HG03558 (cell line): ENCODE measurements at regions not wholly inside any gene's neighbourhood (a gene's known extent, or its start where the extent isn't known, plus 50 kb on each side); places are given as distances from the start of the nearest gene placed in this dataset.
"Not testable (repeated sequence)": the region's sequence is repeated elsewhere in the genome, so short reads cannot be mapped to it uniquely, and the experiment has no call there.

Source experiments
- ATAC-seq: cut with Tn5 transposase; IDR thresholded peaks from one replicate; pipeline ENCODE4 v1.9.1; 2021; ENCODE audit warnings: moderate number of reproducible peaks; ENCODE audit not compliant: unreplicated experiment; ENCODE audit errors: extremely low read depth

- no peak for ATAC-seq
Observed at GRCh38 chr16:56029026-56029425, 153.9 kb upstream of the CES5A start.

DNA sequence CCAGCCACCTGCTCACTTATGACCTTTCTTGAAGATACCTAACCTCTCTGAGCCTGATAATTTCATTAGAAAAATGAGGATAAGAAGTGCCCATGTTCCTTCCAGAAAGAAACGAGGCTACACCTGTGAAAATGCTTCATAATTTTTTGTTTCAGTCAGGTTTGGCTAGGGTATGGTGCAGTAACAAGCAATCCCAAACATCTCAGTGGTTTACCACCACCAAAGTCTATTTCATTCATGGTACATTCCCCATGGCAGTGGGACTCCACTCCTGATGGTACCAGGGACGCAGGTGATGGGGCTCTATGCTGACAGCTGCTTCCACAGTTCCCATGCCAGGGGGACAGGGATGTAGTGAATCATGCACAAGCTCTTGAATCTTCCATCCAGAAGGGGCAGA, 147.6 kb upstream of the CES5A start:
- no peak for ATAC-seq

GRCh38 chr16:56019274-56019673, 144.1 kb upstream of the CES5A start:
- ATAC-seq, result no peak

GRCh38 chr16:56013962-56014552, 138.9 kb upstream of the CES5A start:
- ATAC-seq, result no peak

GRCh38 chr16:56012482-56012811, 137.3 kb upstream of the CES5A start:
- no peak for ATAC-seq

DNA sequence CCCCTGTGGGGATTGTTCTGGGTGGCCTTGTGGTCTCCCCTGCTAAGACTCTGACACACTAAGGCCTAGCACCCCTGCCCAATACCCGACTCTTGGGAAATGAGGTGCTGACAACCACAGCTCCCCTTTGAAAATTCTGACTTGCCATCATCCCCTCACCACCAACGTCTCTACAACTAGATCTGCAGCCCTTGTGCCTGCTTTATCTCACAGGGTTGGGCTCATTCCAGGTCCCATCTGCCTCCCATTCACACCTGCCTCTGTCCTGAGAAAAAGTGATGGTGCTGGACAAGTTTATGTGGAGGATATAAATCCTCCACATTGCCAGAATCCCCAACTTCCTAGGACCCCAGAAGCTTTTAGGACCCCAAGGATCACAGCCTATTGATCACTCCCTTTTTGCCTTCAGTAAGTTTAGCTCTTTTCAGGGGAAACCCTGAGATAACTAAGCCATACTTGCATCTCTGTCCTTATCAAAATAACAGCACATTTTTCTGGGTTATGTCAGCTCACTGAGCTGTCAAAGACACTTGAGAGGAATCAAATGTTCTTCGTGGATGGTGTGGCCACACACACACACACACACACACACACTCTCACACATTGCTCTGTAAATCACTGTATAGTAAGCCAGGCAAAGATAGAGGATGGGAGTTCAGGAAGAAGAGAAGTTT, 136.8 kb upstream of the CES5A start:
- ATAC-seq, result no peak

DNA sequence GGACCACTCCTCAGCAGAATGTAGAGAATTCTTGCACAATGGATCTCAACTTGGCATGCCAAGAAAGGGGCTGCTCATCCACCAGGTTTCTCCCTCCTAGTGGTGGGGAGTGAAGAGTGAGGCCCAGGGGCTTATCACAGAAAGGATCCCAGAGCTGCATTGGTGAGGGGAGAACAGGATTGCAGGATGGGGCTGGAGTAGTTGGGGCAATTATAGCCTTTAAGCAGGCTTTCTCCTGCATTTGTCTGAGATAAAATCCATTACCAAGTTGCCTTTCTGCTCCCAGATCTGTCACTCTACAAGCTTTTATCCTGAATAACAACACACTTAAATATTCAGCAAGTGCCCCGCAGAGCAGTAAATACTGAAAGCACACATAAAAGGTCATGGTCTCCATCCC, 130.8 kb upstream of the CES5A start:
- no peak for ATAC-seq

DNA sequence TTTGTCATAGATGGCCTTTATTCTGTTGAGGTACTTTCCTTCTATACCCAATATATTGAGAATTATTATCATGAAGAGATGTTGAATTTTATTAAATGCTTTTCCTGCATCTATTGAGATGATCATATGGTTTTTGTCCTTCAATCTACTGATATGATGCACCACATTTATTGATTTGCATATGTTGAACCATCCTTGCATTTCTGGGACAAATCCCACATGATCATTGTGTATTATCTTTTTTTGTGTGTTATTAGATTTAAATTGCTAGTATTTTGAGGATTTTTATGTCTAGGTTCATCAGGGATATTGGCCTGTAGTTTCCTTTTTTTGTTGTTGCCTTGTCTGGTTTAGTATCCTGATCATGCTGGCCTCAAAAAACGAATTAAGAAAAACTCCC, 124.5 kb upstream of the CES5A start:
- ATAC-seq, result no peak

- ATAC-seq, result no peak
Observed at GRCh38 chr16:55993088-55993487, 117.9 kb upstream of the CES5A start.

DNA sequence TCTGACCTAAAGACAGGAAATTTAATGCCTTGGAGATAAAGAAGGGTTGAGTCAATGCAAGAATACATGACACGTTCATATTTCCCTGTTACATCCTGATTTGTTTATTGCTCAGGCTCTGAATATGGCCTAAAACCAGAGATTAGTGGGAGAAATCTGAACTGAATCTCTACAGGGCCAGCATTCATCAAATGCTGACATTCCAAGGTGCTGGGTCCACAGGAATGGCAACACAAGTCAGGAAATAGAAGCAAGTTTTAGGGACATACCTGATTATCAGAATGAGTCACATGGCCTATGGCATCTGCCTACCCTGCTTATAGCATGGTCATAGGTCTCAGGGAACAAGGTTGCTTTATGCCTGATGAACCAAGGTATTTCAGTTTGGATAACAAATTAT, 117.4 kb upstream of the CES5A start:
- no peak for ATAC-seq

GRCh38 chr16:55991843-55992242, 116.7 kb upstream of the CES5A start:
- ATAC-seq, result no peak

DNA sequence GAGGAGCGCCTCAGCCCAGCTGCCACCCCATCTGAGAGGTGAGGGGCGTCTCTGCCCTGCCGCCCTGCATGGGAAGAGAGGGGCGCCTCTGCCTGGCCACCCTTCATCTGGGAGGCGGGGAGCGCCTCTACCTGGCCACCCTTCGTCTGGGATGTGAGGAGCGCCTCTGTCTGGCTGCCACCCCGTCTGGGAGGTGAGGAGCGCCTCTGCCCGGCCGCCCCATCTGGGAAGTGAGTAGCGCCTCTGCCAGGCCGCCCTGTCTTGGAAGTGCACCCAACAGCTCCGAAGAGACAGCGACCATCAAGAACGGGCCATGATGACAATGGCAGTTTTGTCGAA, 114.4 kb upstream of the CES5A start:
- ATAC-seq, result no peak

DNA sequence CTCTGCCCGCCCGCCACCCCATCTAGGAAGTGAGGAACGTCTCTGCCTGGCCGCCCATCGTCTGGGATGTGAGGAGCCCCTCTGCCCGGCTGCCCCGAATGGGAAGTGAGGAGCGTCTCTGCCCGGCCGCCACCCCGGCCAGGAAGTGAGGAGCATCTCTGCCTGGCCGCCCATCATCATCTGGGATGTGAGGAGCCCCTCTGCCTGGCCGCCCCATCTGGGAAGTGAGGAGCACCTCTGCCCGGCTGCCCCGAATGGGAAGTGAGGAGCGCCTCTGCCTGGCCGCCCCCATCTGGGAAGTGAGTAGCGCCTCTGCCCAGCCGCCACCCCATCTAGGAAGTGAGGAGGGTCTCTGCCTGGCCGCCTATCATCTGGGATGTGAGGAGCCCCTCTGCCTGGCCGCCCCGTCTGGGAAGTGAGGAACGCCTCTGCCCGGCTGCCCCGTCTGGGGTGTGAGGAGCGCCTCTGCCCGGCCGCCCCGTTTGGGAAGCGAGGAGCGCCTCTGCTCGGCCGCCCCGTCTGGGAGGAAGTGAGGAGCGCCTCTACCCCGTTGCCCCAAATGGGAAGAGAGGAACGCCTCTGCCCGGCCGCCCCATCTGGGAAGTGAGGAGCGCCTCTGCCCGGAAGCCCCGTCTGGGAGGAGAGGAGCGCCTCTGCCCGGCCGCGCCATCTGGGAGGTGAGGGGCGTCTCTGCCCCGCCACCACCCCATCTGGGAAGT, 113.8 kb upstream of the CES5A start:
- not testable (repeated sequence) for ATAC-seq

- ATAC-seq, result no peak
Observed at GRCh38 chr16:55988013-55988412, 112.8 kb upstream of the CES5A start.

- no peak for ATAC-seq
Observed at GRCh38 chr16:55982597-55982996, 107.4 kb upstream of the CES5A start.

- ATAC-seq, result no peak
Observed at GRCh38 chr16:55981557-55981956, 106.4 kb upstream of the CES5A start.

GRCh38 chr16:55976815-55977214, 101.6 kb upstream of the CES5A start:
- no peak for ATAC-seq

GRCh38 chr16:55971447-55971846, 96.3 kb upstream of the CES5A start:
- ATAC-seq, result no peak

GRCh38 chr16:55968221-55968620, 93.0 kb upstream of the CES5A start:
- no peak for ATAC-seq

- ATAC-seq, result no peak
Observed at GRCh38 chr16:55964923-55965475, 89.8 kb upstream of the CES5A start.

DNA sequence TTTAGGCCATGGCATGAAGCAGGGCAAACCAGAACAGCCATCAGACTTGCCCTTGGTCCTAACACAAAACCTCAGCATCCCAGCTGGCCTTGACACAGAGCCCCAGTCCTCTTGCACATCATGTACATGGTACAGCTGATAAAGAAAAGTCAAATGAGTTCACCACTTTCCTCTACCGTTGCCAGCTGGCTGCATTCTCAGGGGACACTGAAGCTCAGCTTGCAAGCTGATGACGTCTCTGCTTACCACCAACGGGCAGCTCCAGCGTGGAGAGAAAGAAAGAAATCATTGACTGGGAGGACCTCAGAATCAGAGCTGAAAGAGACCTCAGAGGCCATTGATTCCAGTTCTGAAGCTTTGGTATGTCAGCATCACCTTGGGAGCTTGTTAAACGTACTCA, 80.7 kb upstream of the CES5A start:
- no peak for ATAC-seq

GRCh38 chr16:55955424-55955823, 80.3 kb upstream of the CES5A start:
- no peak for ATAC-seq
